ENCODE measurements at regions not wholly inside any gene's neighbourhood (a gene's known extent, or its start where the extent isn't known, plus 50 kb on each side); places are given as distances from the start of the nearest gene placed in this dataset.

- Histone ChIP-seq H3K4me3 (ENCODE audit: control insufficient read depth in 1 of 7, extremely low read depth in 1 of 7, insufficient read depth in 4 of 7, low read depth in 2 of 7, low read length in 6 of 7) (no peak overlapping the region), H3K27ac (ENCODE audit: insufficient read depth in 1 of 2, low read depth in 1 of 2, low read length in 2 of 2, poor library complexity in 1 of 2, severe bottlenecking in 2 of 2) (no peak overlapping the region), H3K9me3 (ENCODE audit: control extremely low read depth in 1 of 5, control insufficient read depth in 4 of 5, insufficient read depth in 2 of 5, low read depth in 1 of 5, low read length in 4 of 5) (no peaks in the 10 kb centered on the region), H3K27me3 (replicated peaks in 2 of 5; ENCODE audit: control insufficient read depth in 4 of 5, insufficient read depth in 5 of 5, low read length in 4 of 5) (no peaks in the 10 kb centered on the region), H3K36me3 (ENCODE audit: control insufficient read depth in 4 of 4, insufficient read depth in 4 of 4, low read length in 3 of 4) (no peaks in the 10 kb centered on the region), H3K4me1 (ENCODE audit: control extremely low read depth in 1 of 4, control insufficient read depth in 4 of 4, insufficient read depth in 4 of 4, low read length in 3 of 4) (peaks cover 0 to 13% (median 4%) of the 10 kb centered on the region in 4 experiments)
- CTCF ChIA-PET = interaction anchor here (0.8 to 1.7 kb wide), 2 partner anchors 80 to 155 kb away, joined by 3 to 4 read pairs; no protein-coding TSS in a partner anchor
- DNase-seq = no peak
- no CpG with 5 or more reads among the region's 1 CpG for WGBS (ENCODE audit: insufficient coverage)
- POLR2A ChIA-PET = no interaction called here
These were observed 256.7 kb upstream of the PLEKHG7 start for GRCh38 chr12:92446083-92446460.

GRCh38 chr12:92445253-92446082 is 257.3 kb upstream of the PLEKHG7 start:
- Histone ChIP-seq H3K4me3 (ENCODE audit: control insufficient read depth in 1 of 7, extremely low read depth in 1 of 7, insufficient read depth in 4 of 7, low read depth in 2 of 7, low read length in 6 of 7) (no peak overlapping the region), H3K27ac (ENCODE audit: insufficient read depth in 1 of 2, low read depth in 1 of 2, low read length in 2 of 2, poor library complexity in 1 of 2, severe bottlenecking in 2 of 2) (no peak overlapping the region), H3K4me1 (ENCODE audit: control extremely low read depth in 1 of 4, control insufficient read depth in 4 of 4, insufficient read depth in 4 of 4, low read length in 3 of 4) (peaks cover 0 to 13% (median 4%) of the 10 kb centered on the region in 4 experiments), H3K27me3 (replicated peaks in 2 of 5; ENCODE audit: control insufficient read depth in 4 of 5, insufficient read depth in 5 of 5, low read length in 4 of 5) (no peaks in the 10 kb centered on the region), H3K9me3 (ENCODE audit: control extremely low read depth in 1 of 5, control insufficient read depth in 4 of 5, insufficient read depth in 2 of 5, low read depth in 1 of 5, low read length in 4 of 5) (no peaks in the 10 kb centered on the region), H3K36me3 (ENCODE audit: control insufficient read depth in 4 of 4, insufficient read depth in 4 of 4, low read length in 3 of 4) (no peaks in the 10 kb centered on the region)
- 60% methylated on average over 10 of the region's 10 CpGs for WGBS (ENCODE audit: insufficient coverage)
- DNase-seq = peak; percentile 25 to 83 (median 73)
- POLR2A ChIA-PET = no interaction called here
- CTCF ChIA-PET = interaction anchor here (0.8 to 1.7 kb wide), 2 partner anchors 80 to 155 kb away, joined by 3 to 4 read pairs; no protein-coding TSS in a partner anchor

GRCh38 chr12:92444763-92445162 is 258.0 kb upstream of the PLEKHG7 start:
- Histone ChIP-seq H3K4me1 (ENCODE audit: control extremely low read depth in 1 of 4, control insufficient read depth in 4 of 4, insufficient read depth in 4 of 4, low read length in 3 of 4) (peaks cover 0 to 13% (median 4%) of the 10 kb centered on the region in 4 experiments), H3K27me3 (replicated peaks in 2 of 5; ENCODE audit: control insufficient read depth in 4 of 5, insufficient read depth in 5 of 5, low read length in 4 of 5) (no peaks in the 10 kb centered on the region), H3K27ac (ENCODE audit: insufficient read depth in 1 of 2, low read depth in 1 of 2, low read length in 2 of 2, poor library complexity in 1 of 2, severe bottlenecking in 2 of 2) (no peak overlapping the region), H3K36me3 (ENCODE audit: control insufficient read depth in 4 of 4, insufficient read depth in 4 of 4, low read length in 3 of 4) (no peaks in the 10 kb centered on the region), H3K4me3 (ENCODE audit: control insufficient read depth in 1 of 7, extremely low read depth in 1 of 7, insufficient read depth in 4 of 7, low read depth in 2 of 7, low read length in 6 of 7) (no peak overlapping the region), H3K9me3 (ENCODE audit: control extremely low read depth in 1 of 5, control insufficient read depth in 4 of 5, insufficient read depth in 2 of 5, low read depth in 1 of 5, low read length in 4 of 5) (no peaks in the 10 kb centered on the region)
- ChIA-PET CTCF (interaction anchor here (1.7 kb wide), 1 partner anchor 81 kb away, joined by 4 read pairs; no protein-coding TSS in a partner anchor), POLR2A (no interaction called here)
- DNase-seq = peak; percentile 28 to 68 (median 52)
- 61% methylated on average over 9 of the region's 9 CpGs for WGBS (ENCODE audit: insufficient coverage)

- WGBS (ENCODE audit: insufficient coverage) = 93% methylated on average over 3 of the region's 3 CpGs
- Histone ChIP-seq H3K4me1 (ENCODE audit: control extremely low read depth in 1 of 4, control insufficient read depth in 4 of 4, insufficient read depth in 4 of 4, low read length in 3 of 4) (peaks cover 0 to 13% (median 6%) of the 10 kb centered on the region in 4 experiments), H3K36me3 (ENCODE audit: control insufficient read depth in 4 of 4, insufficient read depth in 4 of 4, low read length in 3 of 4) (no peaks in the 10 kb centered on the region), H3K27ac (ENCODE audit: insufficient read depth in 1 of 2, low read depth in 1 of 2, low read length in 2 of 2, poor library complexity in 1 of 2, severe bottlenecking in 2 of 2) (no peak overlapping the region), H3K27me3 (replicated peaks in 2 of 5; ENCODE audit: control insufficient read depth in 4 of 5, insufficient read depth in 5 of 5, low read length in 4 of 5) (no peaks in the 10 kb centered on the region), H3K4me3 (ENCODE audit: control insufficient read depth in 1 of 7, extremely low read depth in 1 of 7, insufficient read depth in 4 of 7, low read depth in 2 of 7, low read length in 6 of 7) (no peak overlapping the region), H3K9me3 (ENCODE audit: control extremely low read depth in 1 of 5, control insufficient read depth in 4 of 5, insufficient read depth in 2 of 5, low read depth in 1 of 5, low read length in 4 of 5) (no peaks in the 10 kb centered on the region)
- ChIA-PET CTCF (interaction anchor here (1.8 kb wide), 1 partner anchor 118 kb away, joined by 4 read pairs; no protein-coding TSS in a partner anchor), POLR2A (no interaction called here)
- no peak for DNase-seq
These were observed 260.0 kb upstream of the PLEKHG7 start for GRCh38 chr12:92442782-92443181.

- Histone ChIP-seq H3K27ac (ENCODE audit: insufficient read depth in 1 of 2, low read depth in 1 of 2, low read length in 2 of 2, poor library complexity in 1 of 2, severe bottlenecking in 2 of 2) (no peak overlapping the region), H3K9me3 (ENCODE audit: control extremely low read depth in 1 of 5, control insufficient read depth in 4 of 5, insufficient read depth in 2 of 5, low read depth in 1 of 5, low read length in 4 of 5) (peaks cover 0 to 2% (median 0%) of the 10 kb centered on the region in 5 experiments), H3K36me3 (ENCODE audit: control insufficient read depth in 4 of 4, insufficient read depth in 4 of 4, low read length in 3 of 4) (no peaks in the 10 kb centered on the region), H3K4me1 (ENCODE audit: control extremely low read depth in 1 of 4, control insufficient read depth in 4 of 4, insufficient read depth in 4 of 4, low read length in 3 of 4) (peaks cover 0 to 5% (median under 1%) of the 10 kb centered on the region in 4 experiments), H3K27me3 (replicated peaks in 2 of 5; ENCODE audit: control insufficient read depth in 4 of 5, insufficient read depth in 5 of 5, low read length in 4 of 5) (no peaks in the 10 kb centered on the region), H3K4me3 (ENCODE audit: control insufficient read depth in 1 of 7, extremely low read depth in 1 of 7, insufficient read depth in 4 of 7, low read depth in 2 of 7, low read length in 6 of 7) (no peak overlapping the region)
- ChIA-PET POLR2A (no interaction called here), CTCF (no interaction called here)
- 100% methylated on average over 1 of the region's 4 CpGs for WGBS (ENCODE audit: insufficient coverage)
- no peak for DNase-seq
These were observed 262.7 kb upstream of the PLEKHG7 start for GRCh38 chr12:92440072-92440471.

- Histone ChIP-seq H3K36me3 (ENCODE audit: control insufficient read depth in 4 of 4, insufficient read depth in 4 of 4, low read length in 3 of 4) (no peaks in the 10 kb centered on the region), H3K9me3 (ENCODE audit: control extremely low read depth in 1 of 5, control insufficient read depth in 4 of 5, insufficient read depth in 2 of 5, low read depth in 1 of 5, low read length in 4 of 5) (peaks cover 0 to 2% (median 0%) of the 10 kb centered on the region in 5 experiments), H3K27ac (ENCODE audit: insufficient read depth in 1 of 2, low read depth in 1 of 2, low read length in 2 of 2, poor library complexity in 1 of 2, severe bottlenecking in 2 of 2) (no peak overlapping the region), H3K4me1 (ENCODE audit: control extremely low read depth in 1 of 4, control insufficient read depth in 4 of 4, insufficient read depth in 4 of 4, low read length in 3 of 4) (peaks cover 0 to 5% (median 2%) of the 10 kb centered on the region in 4 experiments), H3K27me3 (replicated peaks in 2 of 5; ENCODE audit: control insufficient read depth in 4 of 5, insufficient read depth in 5 of 5, low read length in 4 of 5) (no peaks in the 10 kb centered on the region), H3K4me3 (ENCODE audit: control insufficient read depth in 1 of 7, extremely low read depth in 1 of 7, insufficient read depth in 4 of 7, low read depth in 2 of 7, low read length in 6 of 7) (no peak overlapping the region)
- no peak for DNase-seq
- WGBS (ENCODE audit: insufficient coverage) = no CpG with 5 or more reads among the region's 1 CpG
- POLR2A ChIA-PET = no interaction called here
- CTCF ChIA-PET = interaction anchor here (1.1 kb wide), 1 partner anchor 9 kb away, joined by 3 read pairs; no protein-coding TSS in a partner anchor
These were observed 263.4 kb upstream of the PLEKHG7 start for GRCh38 chr12:92439420-92439805.
